ENCODE measurements at regions not wholly inside any gene's neighbourhood (a gene's known extent, or its start where the extent isn't known, plus 50 kb on each side); places are given as distances from the start of the nearest gene placed in this dataset.
A peak's percentile ranks its signal among the peaks of the same experiment; 100 is the strongest.

DNA sequence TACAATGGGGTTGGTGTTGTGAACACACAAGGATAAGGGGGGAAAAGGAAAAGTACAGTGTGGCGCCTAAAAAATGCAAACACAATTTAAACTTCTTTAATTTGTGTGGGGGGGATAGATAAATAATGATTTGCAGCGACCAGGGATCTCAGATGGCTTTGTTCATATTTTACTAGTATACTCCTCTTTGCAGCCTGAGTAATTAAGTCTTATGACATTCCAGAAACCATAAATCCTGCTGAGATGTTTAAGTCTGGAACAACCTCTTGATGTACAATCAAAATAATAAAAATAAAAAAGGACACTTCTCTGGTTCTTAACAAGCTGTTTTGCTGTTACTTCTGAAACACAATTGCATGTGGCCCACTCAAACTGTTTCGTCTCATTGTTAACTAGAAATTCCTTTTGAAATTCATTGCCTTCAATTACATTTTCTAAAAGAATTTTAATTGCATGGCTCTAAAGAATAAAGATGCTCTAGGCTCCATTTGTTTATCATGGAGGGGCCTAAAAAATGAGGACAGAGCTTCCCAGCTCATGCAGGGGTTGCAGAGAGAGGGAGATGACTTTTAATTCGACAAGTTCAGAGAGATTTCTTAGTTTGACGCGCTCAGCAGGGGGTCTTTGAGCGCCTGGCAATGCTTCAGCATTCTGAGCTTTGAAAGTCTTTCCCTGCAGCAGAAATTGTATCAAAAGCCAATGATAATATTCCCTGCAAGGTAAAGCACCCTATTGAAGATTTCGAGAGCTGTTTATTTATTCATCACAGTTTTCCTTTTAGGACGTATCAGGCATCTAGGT lies 892.4 kb upstream of the TENM3 start:
- Mint-ChIP-seq H3K27ac (no peak overlapping the region), H3K4me1 (no peaks in the 10 kb centered on the region), H3K27me3 (no peaks in the 10 kb centered on the region), H3K36me3 (no peaks in the 10 kb centered on the region), H3K4me3 (no peak overlapping the region), H3K9me3 (peaks cover 0 to 7% (median 0%) of the 10 kb centered on the region in 3 donors)

DNA sequence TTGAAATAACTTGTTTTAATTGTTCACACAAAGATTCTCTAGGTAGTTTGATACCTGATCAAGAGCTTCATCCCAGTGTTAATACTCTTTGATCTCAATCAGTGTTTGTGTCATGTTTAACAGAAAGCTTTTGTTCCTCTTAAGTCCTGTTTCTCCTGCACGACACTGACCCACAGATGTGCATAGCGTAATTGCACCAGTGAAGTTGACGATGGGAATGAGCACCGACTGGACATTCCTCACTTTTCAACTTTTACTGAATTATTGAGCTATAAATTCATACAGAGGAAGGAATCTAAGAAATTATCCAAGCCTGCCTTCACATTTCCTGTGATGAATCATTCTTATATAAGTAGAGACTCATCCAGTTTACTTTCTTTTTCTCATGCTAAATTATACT lies 878.7 kb upstream of the TENM3 start:
- no peaks in the 10 kb centered on the region for H3K36me3 Mint-ChIP-seq
- peaks cover 0 to 3% (median 2%) of the 10 kb centered on the region in 3 donors for H3K9me3 Mint-ChIP-seq
- no peaks in the 10 kb centered on the region for H3K4me1 Mint-ChIP-seq
- no peak overlapping the region for H3K4me3 Mint-ChIP-seq
- H3K27ac Mint-ChIP-seq: no peak overlapping the region
- H3K27me3 Mint-ChIP-seq: no peaks in the 10 kb centered on the region

DNA sequence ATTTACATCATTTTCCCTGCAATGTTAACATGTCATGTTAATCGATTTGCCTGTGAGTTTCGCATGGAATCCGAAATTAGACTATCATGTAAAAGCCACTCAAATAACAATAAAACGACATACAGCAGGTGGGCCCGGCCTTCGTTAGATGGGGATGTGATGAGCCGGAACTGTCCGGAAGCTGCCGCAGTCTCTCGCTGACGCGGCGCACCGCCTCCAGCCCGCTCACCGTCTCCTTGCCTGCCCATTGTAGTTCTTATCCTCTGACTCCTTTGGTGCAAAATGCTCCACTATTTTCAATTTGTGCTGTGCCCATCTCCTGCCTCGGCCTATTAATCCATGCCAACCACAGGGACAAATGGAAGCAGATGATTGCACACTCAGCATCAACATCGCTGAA lies 877.5 kb upstream of the TENM3 start:
- H3K4me3 Mint-ChIP-seq: no peak overlapping the region
- no peaks in the 10 kb centered on the region for H3K27me3 Mint-ChIP-seq
- no peak overlapping the region for H3K27ac Mint-ChIP-seq
- H3K9me3 Mint-ChIP-seq: peaks cover 0 to 3% (median 2%) of the 10 kb centered on the region in 3 donors
- no peaks in the 10 kb centered on the region for H3K4me1 Mint-ChIP-seq
- no peaks in the 10 kb centered on the region for H3K36me3 Mint-ChIP-seq

DNA sequence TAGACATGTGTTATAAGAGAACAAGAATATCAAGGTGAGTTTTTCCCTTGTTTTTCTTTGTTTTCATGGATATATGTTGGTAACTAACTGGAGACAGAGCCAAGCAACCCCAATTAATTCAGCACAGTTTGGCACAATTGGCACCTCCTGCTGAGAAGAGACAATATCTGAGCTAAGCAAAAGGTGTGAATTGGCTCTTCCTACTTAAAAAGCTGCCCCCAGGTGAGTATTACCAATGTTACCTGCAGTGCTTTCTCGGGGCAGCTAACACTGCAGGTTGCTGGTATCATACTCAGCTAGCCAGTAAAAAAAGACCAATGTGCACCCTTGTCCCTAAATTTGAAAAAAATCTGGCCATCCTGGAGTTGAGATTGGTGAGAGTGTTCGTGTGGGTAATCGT lies 871.2 kb upstream of the TENM3 start:
- H3K4me3 Mint-ChIP-seq: no peak overlapping the region
- H3K27ac Mint-ChIP-seq: peak overlapping the region in 1 of 3 donors; percentile 48
- H3K4me1 Mint-ChIP-seq: no peaks in the 10 kb centered on the region
- peaks cover 0 to 3% (median 2%) of the 10 kb centered on the region in 3 donors for H3K9me3 Mint-ChIP-seq
- no peaks in the 10 kb centered on the region for H3K27me3 Mint-ChIP-seq
- H3K36me3 Mint-ChIP-seq: no peaks in the 10 kb centered on the region

DNA sequence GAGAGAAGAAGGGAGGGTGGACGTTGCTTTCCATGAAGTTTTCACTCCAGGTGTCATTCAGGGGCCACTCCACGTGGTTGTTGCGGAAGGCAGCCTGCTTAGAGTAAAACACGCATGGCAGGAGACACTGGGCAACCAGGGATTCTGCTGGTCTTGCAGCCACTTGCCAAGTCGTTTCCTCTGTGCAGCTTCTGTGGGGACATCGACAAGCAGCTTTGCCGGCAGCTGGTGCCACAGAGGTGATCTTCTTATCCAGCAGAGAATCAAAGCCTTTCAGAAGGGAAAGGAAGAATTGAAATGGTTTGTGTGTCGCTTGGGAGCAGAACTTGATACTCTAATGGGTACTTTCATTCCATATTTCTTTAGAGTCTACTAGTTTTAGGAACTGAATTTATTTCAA lies 867.1 kb upstream of the TENM3 start:
- Mint-ChIP-seq H3K4me1 (no peaks in the 10 kb centered on the region), H3K27ac (no peak overlapping the region), H3K27me3 (no peaks in the 10 kb centered on the region), H3K36me3 (no peaks in the 10 kb centered on the region), H3K9me3 (peaks cover 2 to 4% (median 3%) of the 10 kb centered on the region in 3 donors), H3K4me3 (no peak overlapping the region)

DNA sequence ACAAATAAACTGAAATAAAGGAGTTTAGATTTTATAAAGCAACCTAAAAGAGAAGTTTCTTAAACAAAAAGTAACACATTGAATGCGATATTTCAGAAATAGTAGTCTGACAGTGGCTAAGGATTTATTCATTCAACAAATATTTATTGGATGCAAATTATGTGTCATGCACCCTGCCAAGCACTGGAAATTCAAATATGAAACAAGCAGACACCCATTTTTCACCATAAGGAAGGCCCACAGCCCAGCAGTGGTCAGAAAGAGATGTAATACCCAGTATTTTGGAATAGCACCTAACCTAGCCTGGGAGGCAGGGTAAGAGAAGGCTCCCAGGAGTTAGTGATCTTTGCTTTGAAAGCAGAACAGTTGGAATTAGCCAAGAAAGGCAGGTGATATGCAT lies 855.1 kb upstream of the TENM3 start:
- peaks cover 0 to 2% (median 0%) of the 10 kb centered on the region in 3 donors for H3K9me3 Mint-ChIP-seq
- H3K27me3 Mint-ChIP-seq: no peaks in the 10 kb centered on the region
- no peak overlapping the region for H3K4me3 Mint-ChIP-seq
- no peaks in the 10 kb centered on the region for H3K36me3 Mint-ChIP-seq
- H3K4me1 Mint-ChIP-seq: no peaks in the 10 kb centered on the region
- no peak overlapping the region for H3K27ac Mint-ChIP-seq

DNA sequence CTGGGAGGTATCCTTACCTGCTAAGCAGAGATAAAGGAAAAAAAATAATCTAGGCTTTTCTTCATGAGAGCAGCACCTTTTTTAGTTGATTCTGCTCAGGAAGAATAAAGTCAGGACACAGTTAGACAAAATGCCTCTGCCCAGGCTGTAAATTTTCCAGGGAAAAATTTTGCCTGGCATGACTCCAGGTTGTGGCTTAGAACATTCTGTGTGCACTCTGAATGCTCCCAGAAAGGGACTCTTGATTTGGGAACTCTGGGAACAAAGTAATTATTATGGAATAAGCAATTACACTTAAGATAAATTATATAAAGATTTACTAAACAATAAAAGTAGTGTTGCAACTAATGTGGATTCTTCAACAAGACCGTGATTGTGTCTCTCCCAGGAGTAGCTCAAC lies 826.2 kb upstream of the TENM3 start:
- Mint-ChIP-seq H3K27me3 (no peaks in the 10 kb centered on the region), H3K4me1 (no peaks in the 10 kb centered on the region), H3K36me3 (no peaks in the 10 kb centered on the region), H3K4me3 (no peak overlapping the region), H3K9me3 (no peaks in the 10 kb centered on the region), H3K27ac (no peak overlapping the region)

DNA sequence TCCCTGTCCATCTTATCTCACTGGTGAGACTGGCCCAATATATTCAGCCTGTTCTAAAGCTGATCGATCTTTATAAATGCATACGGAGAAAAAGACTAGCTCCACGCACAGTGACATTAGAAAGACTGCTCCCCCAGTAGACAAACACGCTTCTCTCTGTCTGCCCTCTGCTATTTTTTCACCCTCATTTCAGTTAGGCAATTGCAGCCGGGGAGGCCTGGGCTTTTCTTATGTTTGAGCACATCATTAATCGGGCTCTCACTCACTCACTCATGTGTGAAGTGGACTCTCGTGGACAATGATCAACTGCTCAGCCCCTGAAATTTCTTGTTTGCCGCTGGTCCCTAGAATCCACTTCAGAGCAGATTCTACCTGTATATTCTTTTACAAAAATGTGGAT lies 824.7 kb upstream of the TENM3 start:
- Mint-ChIP-seq H3K36me3 (no peaks in the 10 kb centered on the region), H3K9me3 (peaks cover 0 to 2% (median 0%) of the 10 kb centered on the region in 3 donors), H3K27ac (no peak overlapping the region), H3K4me1 (peaks cover 0 to 2% (median 0%) of the 10 kb centered on the region in 3 donors), H3K27me3 (no peaks in the 10 kb centered on the region), H3K4me3 (no peak overlapping the region)

DNA sequence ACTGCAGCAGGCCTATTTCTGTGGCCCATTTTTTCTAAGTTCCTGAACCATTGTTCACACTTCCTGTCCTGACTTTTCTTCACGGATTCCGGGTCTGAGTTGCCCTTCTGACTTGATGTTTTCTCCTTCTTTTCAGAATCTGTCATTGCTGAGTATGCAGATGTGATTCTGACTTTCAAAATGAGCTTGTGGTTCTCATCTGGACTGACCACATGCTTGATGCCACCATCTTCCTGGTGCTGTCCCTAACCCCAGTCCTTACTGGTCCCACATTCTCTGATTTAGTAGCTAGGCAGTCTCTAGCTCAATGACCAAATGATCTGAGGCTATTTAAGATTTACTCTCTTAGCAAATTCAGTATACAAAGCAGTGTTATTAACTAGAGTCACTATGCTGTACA lies 822.3 kb upstream of the TENM3 start:
- no peak overlapping the region for H3K4me3 Mint-ChIP-seq
- H3K9me3 Mint-ChIP-seq: peaks cover 0 to 5% (median 5%) of the 10 kb centered on the region in 3 donors
- peaks cover 0 to 2% (median 0%) of the 10 kb centered on the region in 3 donors for H3K4me1 Mint-ChIP-seq
- no peaks in the 10 kb centered on the region for H3K36me3 Mint-ChIP-seq
- no peaks in the 10 kb centered on the region for H3K27me3 Mint-ChIP-seq
- no peak overlapping the region for H3K27ac Mint-ChIP-seq

DNA sequence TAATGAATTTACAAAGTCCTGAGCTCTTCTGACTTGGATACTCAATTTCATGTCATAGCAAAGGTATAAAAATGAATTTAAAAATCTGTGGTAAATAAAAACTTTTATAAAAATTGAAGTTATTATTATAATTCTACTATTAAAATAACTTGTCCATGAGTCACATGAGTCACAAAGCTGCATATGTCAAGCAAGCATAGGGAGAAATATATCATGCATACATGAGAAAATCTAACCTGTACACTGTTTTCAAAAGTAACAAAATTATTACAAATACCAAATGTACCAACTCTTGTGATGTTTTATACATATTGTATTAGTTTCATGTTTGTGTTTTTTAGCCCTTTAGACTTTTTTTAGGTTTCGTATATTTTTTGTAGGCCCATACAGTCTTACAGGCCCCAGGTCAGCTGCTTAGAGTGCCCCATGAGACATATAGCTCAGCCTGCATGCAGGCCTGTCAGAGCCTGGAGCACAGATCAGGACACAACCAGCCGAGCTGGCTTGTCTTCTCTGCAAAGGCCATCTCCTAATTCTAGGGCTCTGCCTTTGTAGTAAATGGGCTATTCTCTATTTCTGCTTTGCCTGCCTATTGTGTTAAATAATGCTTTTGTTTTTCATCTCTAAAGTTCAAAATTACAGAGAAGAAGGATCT lies 818.7 kb upstream of the TENM3 start:
- peaks cover 0 to 2% (median 0%) of the 10 kb centered on the region in 3 donors for H3K4me1 Mint-ChIP-seq
- no peak overlapping the region for H3K4me3 Mint-ChIP-seq
- no peaks in the 10 kb centered on the region for H3K27me3 Mint-ChIP-seq
- H3K9me3 Mint-ChIP-seq: peaks cover 4 to 5% (median 5%) of the 10 kb centered on the region in 3 donors
- H3K36me3 Mint-ChIP-seq: no peaks in the 10 kb centered on the region
- H3K27ac Mint-ChIP-seq: no peak overlapping the region

DNA sequence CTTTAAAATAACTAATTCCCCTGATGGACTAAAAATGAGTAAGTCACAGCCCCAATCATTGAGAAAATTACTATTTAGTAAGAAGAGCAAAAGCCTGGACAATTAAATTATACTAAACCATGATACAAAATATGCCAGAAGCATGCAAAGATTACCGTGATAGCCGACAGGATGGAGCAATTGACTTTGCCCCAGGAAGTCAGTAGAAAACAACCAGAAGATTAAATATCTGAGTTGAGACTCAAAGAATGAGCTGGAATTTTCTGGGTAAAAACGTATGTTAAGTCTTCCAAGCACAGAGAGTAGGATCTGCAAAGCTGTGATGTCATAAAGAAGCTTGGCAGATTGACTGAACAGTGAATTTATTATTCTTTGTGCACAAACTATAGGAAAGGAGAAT lies 816.1 kb upstream of the TENM3 start:
- Mint-ChIP-seq H3K4me3 (no peak overlapping the region), H3K4me1 (peaks cover 0 to 2% (median 0%) of the 10 kb centered on the region in 3 donors), H3K27ac (no peak overlapping the region), H3K9me3 (peaks cover 5 to 7% (median 5%) of the 10 kb centered on the region in 3 donors), H3K36me3 (no peaks in the 10 kb centered on the region), H3K27me3 (no peaks in the 10 kb centered on the region)

DNA sequence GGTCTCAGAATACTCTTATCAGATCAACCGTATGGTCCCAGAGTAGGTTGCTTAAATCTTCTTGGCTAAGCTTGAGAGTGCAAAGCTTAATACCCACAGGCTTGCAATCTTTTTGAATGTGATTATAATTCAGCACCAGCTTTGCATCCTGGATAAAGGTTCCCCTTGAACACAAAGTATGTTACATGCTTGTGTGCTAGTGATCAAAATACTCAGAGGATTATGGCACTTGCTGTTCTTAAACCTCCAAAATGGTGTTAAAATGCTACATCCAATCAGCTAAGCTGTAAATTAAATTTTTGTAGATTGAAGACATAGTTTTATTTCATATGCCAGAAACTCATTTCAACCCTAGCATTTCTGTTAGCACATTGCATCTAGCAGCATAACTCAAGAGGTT lies 812.2 kb upstream of the TENM3 start:
- H3K36me3 Mint-ChIP-seq: no peaks in the 10 kb centered on the region
- peaks cover 0 to 7% (median 2%) of the 10 kb centered on the region in 3 donors for H3K9me3 Mint-ChIP-seq
- peak overlapping the region in 1 of 3 donors; percentile 6 for H3K27ac Mint-ChIP-seq
- H3K27me3 Mint-ChIP-seq: no peaks in the 10 kb centered on the region
- H3K4me3 Mint-ChIP-seq: no peak overlapping the region
- H3K4me1 Mint-ChIP-seq: peaks cover 0 to 1% (median 0%) of the 10 kb centered on the region in 3 donors

DNA sequence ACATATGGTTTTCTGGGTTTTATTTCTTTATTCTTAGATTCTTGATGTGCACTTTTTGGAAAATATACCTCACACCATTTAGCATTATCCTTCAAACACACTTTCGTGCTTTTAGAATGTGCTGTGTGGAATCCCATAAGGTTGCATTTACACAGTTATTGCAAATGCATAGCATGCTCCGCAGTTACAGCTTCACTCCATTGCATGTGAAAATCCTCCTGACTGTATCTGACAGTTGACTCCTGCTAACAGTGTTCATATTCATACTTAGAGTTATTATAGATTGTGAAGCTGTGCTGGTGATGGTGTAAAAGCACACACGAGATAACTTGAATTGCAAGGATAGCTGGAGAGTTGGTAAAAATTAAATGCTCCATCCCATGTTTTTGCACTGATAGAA lies 811.5 kb upstream of the TENM3 start:
- Mint-ChIP-seq H3K9me3 (peaks cover 0 to 7% (median 2%) of the 10 kb centered on the region in 3 donors), H3K4me3 (no peak overlapping the region), H3K27me3 (no peaks in the 10 kb centered on the region), H3K36me3 (no peaks in the 10 kb centered on the region), H3K4me1 (peaks cover 0 to 1% (median 0%) of the 10 kb centered on the region in 3 donors), H3K27ac (peak overlapping the region in 1 of 3 donors; percentile 11)

DNA sequence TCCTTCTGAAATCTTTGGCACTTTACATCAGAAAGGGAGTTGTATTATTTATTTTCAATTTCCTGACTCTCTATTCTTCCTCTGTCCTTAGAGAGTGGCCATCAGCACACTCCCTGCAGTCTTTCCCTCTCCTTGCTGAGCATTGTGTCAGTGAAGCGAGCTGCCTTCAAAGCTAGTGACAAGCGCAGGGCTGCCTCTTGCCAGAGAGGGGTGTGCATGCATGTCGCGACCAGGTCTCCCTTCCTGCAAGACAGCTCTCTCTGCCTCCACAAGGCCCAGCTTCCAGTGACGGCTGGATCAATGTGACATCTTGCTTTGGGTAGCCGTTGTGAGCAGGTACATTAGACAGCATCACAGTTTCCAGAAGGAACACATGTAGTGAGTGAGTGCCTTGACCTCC lies 810.9 kb upstream of the TENM3 start:
- Mint-ChIP-seq H3K4me3 (no peak overlapping the region), H3K9me3 (peaks cover 0 to 7% (median 2%) of the 10 kb centered on the region in 3 donors), H3K27me3 (no peaks in the 10 kb centered on the region), H3K27ac (no peak overlapping the region), H3K4me1 (peaks cover 0 to 1% (median 0%) of the 10 kb centered on the region in 3 donors), H3K36me3 (no peaks in the 10 kb centered on the region)

DNA sequence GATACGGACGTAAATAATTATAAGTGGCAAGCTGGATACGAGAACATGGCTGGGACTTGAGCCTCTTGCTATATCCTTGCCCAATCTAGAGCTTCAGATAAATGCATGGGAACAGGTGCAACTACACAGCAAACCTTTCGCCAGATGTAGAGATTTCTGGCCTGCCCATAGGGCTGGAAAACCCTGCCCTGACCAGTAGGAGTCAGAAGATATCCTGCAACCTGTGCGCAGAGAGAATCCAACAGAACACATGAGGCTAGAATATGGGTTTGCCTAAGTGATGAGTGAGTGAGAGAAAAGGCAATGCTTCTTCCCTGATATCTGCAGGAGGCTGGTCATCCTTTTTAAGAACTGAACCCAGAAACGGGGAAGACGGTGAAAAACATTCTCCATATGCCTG lies 805.3 kb upstream of the TENM3 start:
- H3K4me1 Mint-ChIP-seq: no peaks in the 10 kb centered on the region
- no peaks in the 10 kb centered on the region for H3K36me3 Mint-ChIP-seq
- H3K4me3 Mint-ChIP-seq: no peak overlapping the region
- H3K27me3 Mint-ChIP-seq: no peaks in the 10 kb centered on the region
- peaks cover 0 to 2% (median 0%) of the 10 kb centered on the region in 3 donors for H3K9me3 Mint-ChIP-seq
- H3K27ac Mint-ChIP-seq: no peak overlapping the region

DNA sequence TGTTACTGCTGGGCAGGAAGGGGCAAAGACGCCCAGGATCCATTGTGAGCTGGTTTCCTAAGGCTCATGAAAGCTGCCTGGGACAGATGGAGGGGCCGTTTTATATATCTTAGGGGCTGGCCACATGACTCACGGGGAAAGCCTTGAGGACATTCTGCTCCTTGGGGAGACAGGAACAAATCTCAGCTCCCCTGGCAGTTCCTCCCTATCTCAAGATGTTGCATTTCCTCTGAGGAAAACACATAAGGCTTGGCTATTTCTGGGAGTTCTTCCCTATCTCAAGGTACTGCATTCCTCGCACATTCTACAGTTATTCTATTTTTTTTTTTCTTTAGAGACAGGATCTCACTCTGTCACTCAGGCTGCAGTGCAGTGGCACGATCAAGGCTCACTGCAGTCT lies 804.6 kb upstream of the TENM3 start:
- Mint-ChIP-seq H3K9me3 (peaks cover 0 to 2% (median 0%) of the 10 kb centered on the region in 3 donors), H3K27ac (no peak overlapping the region), H3K4me1 (no peaks in the 10 kb centered on the region), H3K4me3 (no peak overlapping the region), H3K27me3 (no peaks in the 10 kb centered on the region), H3K36me3 (no peaks in the 10 kb centered on the region)

All from IgD-negative memory B cell (primary cell).